IMR-90 (cell line): ENCODE measurements at regions not wholly inside any gene's neighbourhood (a gene's known extent, or its start where the extent isn't known, plus 50 kb on each side); places are given as distances from the start of the nearest gene placed in this dataset.

Experiments
- ATAC-seq: fragments of 200-7000 bp; cut with Tn5 transposase; 2 replicates; pipeline ENCODE4 v1.9.1; 2020; ENCODE audit warnings: low read depth, mild to moderate bottlenecking, moderate library complexity
- BruUV-seq: library from RNA; stranded (reverse); fragments of 400-500 nt; replicated peaks from 2 replicates; lab custom pipeline; 2021; lab: Mats Ljungman, UMichigan
- CTCF ChIA-PET: fragments of 300-600 bp; formaldehyde crosslinking; extraction: SDS; loops from one replicate; lab custom pipeline; 2021; ENCODE audit warnings: antibody characterized with exemption; lab: Yijun Ruan, JAX
- POLR2A ChIA-PET: fragments of 300-600 bp; sonication (Branson Sonifier 250); formaldehyde crosslinking; loops from one replicate; lab custom pipeline; 2022; ENCODE audit warnings: antibody characterized with exemption; ENCODE audit not compliant: unreplicated experiment; lab: Charles Lee
- DNase-seq: peaks from one replicate; pipeline ENCODE4 v3.0.0; 2013
- H2AFZ ChIP-seq: replicated peaks from 2 replicates; pipeline ENCODE3; 2013; ENCODE audit warnings: low read length, mild to moderate bottlenecking; ENCODE audit not compliant: poor library complexity
- H2AK5ac ChIP-seq: 2 replicates; pipeline ENCODE4 v1.6.1; 2013; ENCODE audit warnings: low read depth, low read length, inconsistent platforms
- H2AK9ac ChIP-seq: replicated peaks from 2 replicates; pipeline ENCODE3; 2013; ENCODE audit warnings: mild to moderate bottlenecking, low read depth, low read length, moderate library complexity; ENCODE audit not compliant: poor library complexity
- H2BK120ac ChIP-seq: 2 replicates; pipeline ENCODE4 v1.6.1; 2013; ENCODE audit warnings: low read depth, low read length, inconsistent platforms
- H2BK15ac ChIP-seq: 3 replicates; pipeline ENCODE4 v1.6.1; 2013; ENCODE audit warnings: low read depth, low read length, inconsistent platforms
- H2BK20ac ChIP-seq: 2 replicates; pipeline ENCODE4 v1.6.1; 2013; ENCODE audit warnings: low read depth, mild to moderate bottlenecking, inconsistent platforms, low read length, moderate library complexity
- H2BK5ac ChIP-seq: 2 replicates; pipeline ENCODE4 v1.6.1; 2013; ENCODE audit warnings: mild to moderate bottlenecking, low read depth, low read length, inconsistent platforms; ENCODE audit not compliant: poor library complexity, severe bottlenecking
- H3K14ac ChIP-seq: replicated peaks from 2 replicates; pipeline ENCODE4 v1.6.1; 2013; ENCODE audit warnings: low read depth, low read length, inconsistent platforms
- H3K18ac ChIP-seq: 2 replicates; pipeline ENCODE4 v1.6.1; 2013; ENCODE audit warnings: low read depth, low read length, control low read depth
- H3K23ac ChIP-seq: 2 replicates; pipeline ENCODE4 v1.6.1; 2013; ENCODE audit warnings: low read depth, low read length, inconsistent platforms
- H3K27ac ChIP-seq: 2 replicates; pipeline ENCODE4 v1.5.1; 2013; ENCODE audit warnings: mild to moderate bottlenecking, control low read depth, low read length; ENCODE audit not compliant: insufficient read depth
- H3K27me3 ChIP-seq: 2 replicates; pipeline ENCODE4 v1.6.1; 2013; ENCODE audit warnings: low read length; ENCODE audit not compliant: control insufficient read depth, insufficient read depth
- H3K36me3 ChIP-seq: 2 replicates; pipeline ENCODE4 v1.6.1; 2013; ENCODE audit warnings: low read length, mixed read lengths; ENCODE audit not compliant: control insufficient read depth, insufficient read depth
- H3K4ac ChIP-seq: 2 replicates; pipeline ENCODE4 v1.6.1; 2013; ENCODE audit warnings: low read depth, low read length, inconsistent platforms
- H3K4me1 ChIP-seq: 2 replicates; pipeline ENCODE4 v1.6.1; 2013; ENCODE audit warnings: low read length, mixed read lengths; ENCODE audit not compliant: control insufficient read depth, insufficient read depth
- H3K4me2 ChIP-seq: 2 replicates; pipeline ENCODE4 v1.6.1; 2013; ENCODE audit warnings: low read depth, mild to moderate bottlenecking, control low read depth, low read length, moderate library complexity
- H3K4me3 ChIP-seq: 2 replicates; pipeline ENCODE4 v1.5.1; 2013; ENCODE audit warnings: low read depth, mild to moderate bottlenecking, control low read depth, low read length, moderate library complexity; ENCODE audit not compliant: insufficient read depth
- H3K56ac ChIP-seq: 2 replicates; pipeline ENCODE4 v1.6.1; 2013; ENCODE audit warnings: low read length, inconsistent platforms; ENCODE audit not compliant: insufficient read depth; ENCODE audit errors: extremely low read depth
- H3K79me1 ChIP-seq, 2 experiments: 2 replicates each; pipeline ENCODE4 v1.6.1; 2013; ENCODE audit warnings: low read length in 2 of 2, inconsistent platforms in 1 of 2, low read depth in 1 of 2
- H3K9ac ChIP-seq: 2 replicates; pipeline ENCODE4 v1.6.1; 2013; ENCODE audit warnings: low read depth, low read length, control low read depth
- H3K9me1 ChIP-seq: 2 replicates; pipeline ENCODE4 v1.6.1; 2013; ENCODE audit warnings: low read length, inconsistent platforms; ENCODE audit not compliant: insufficient read depth
- H3K9me3 ChIP-seq: 2 replicates; pipeline ENCODE4 v1.6.1; 2013; ENCODE audit warnings: low read length; ENCODE audit not compliant: control insufficient read depth, insufficient read depth
- H4K20me1 ChIP-seq: 2 replicates; pipeline ENCODE4 v1.6.1; 2013; ENCODE audit warnings: low read length, inconsistent platforms; ENCODE audit not compliant: insufficient read depth
- H4K5ac ChIP-seq: 2 replicates; pipeline ENCODE4 v1.6.1; 2013; ENCODE audit warnings: mild to moderate bottlenecking, low read depth, low read length, control low read depth
- H4K8ac ChIP-seq, 2 experiments: 2 replicates each; pipeline ENCODE4 v1.6.1; 2013; ENCODE audit warnings: low read depth in 2 of 2, low read length in 2 of 2, control low read depth in 1 of 2, inconsistent platforms in 1 of 2
- H4K91ac ChIP-seq: 2 replicates; pipeline ENCODE4 v1.6.1; 2013; ENCODE audit warnings: low read depth, low read length, inconsistent platforms; ENCODE audit not compliant: insufficient read depth
- BHLHE40 ChIP-seq: fragments of 150-350 bp; IDR thresholded peaks from 2 replicates; pipeline ENCODE4 v1.6.1; 2016; ENCODE audit warnings: mild to moderate bottlenecking, low read depth, low read length
- CEBPB ChIP-seq: IDR thresholded peaks from 2 replicates; pipeline ENCODE4 v1.6.1; 2012; ENCODE audit warnings: low read depth, low read length, improper control_type of control experiment
- CHD1 ChIP-seq: IDR thresholded peaks from 2 replicates; pipeline ENCODE4 v1.6.1; 2012; ENCODE audit warnings: low read depth, low read length, improper control_type of control experiment
- CTCF ChIP-seq: conservative IDR thresholded peaks from 2 replicates; pipeline ENCODE4 v1.5.1; 2012; ENCODE audit warnings: mild to moderate bottlenecking, low read depth, low read length, improper control_type of control experiment
- ELK1 ChIP-seq: fragments of 150-350 bp; IDR thresholded peaks from 2 replicates; pipeline ENCODE4 v1.6.1; 2016; ENCODE audit warnings: low read depth, mild to moderate bottlenecking, low read length, moderate library complexity, borderline replicate concordance
- FOS ChIP-seq: fragments of 150-350 bp; IDR thresholded peaks from 2 replicates; pipeline ENCODE4 v1.6.1; 2016; ENCODE audit warnings: low read depth, low read length
- MAFK ChIP-seq: IDR thresholded peaks from 2 replicates; pipeline ENCODE4 v1.6.1; 2012; ENCODE audit warnings: low read depth, low read length, improper control_type of control experiment
- MAZ ChIP-seq: IDR thresholded peaks from 2 replicates; pipeline ENCODE4 v1.6.1; 2012; ENCODE audit warnings: low read depth, mild to moderate bottlenecking, low read length, improper control_type of control experiment, moderate library complexity, borderline replicate concordance
- MXI1 ChIP-seq: IDR thresholded peaks from 2 replicates; pipeline ENCODE4 v1.6.1; 2012; ENCODE audit warnings: low read depth, mild to moderate bottlenecking, low read length, moderate library complexity, borderline replicate concordance
- NFE2L2 ChIP-seq: fragments of 150-350 bp; IDR thresholded peaks from 2 replicates; pipeline ENCODE4 v1.6.1; 2016; ENCODE audit warnings: low read depth, mild to moderate bottlenecking, low read length
- POLR2A ChIP-seq: IDR thresholded peaks from 2 replicates; pipeline ENCODE4 v1.6.1; 2012; ENCODE audit warnings: mild to moderate bottlenecking, low read depth, low read length
- RAD21 ChIP-seq: IDR thresholded peaks from 2 replicates; pipeline ENCODE4 v1.6.1; 2012; ENCODE audit warnings: low read length, improper control_type of control experiment
- RCOR1 ChIP-seq: IDR thresholded peaks from 2 replicates; pipeline ENCODE4 v1.6.1; 2012; ENCODE audit warnings: mild to moderate bottlenecking, low read length, improper control_type of control experiment; ENCODE audit not compliant: insufficient replicate concordance
- RFX5 ChIP-seq: IDR thresholded peaks from 2 replicates; pipeline ENCODE4 v1.8.0; 2012; ENCODE audit warnings: low read depth, mild to moderate bottlenecking, low read length, moderate library complexity
- SMC3 ChIP-seq: fragments of 150-350 bp; IDR thresholded peaks from 2 replicates; pipeline ENCODE4 v1.6.1; 2016; ENCODE audit warnings: low read depth, mild to moderate bottlenecking, antibody characterized with exemption, low read length, moderate library complexity
- USF2 ChIP-seq: fragments of 150-350 bp; IDR thresholded peaks from 2 replicates; pipeline ENCODE4 v1.6.1; 2017; ENCODE audit warnings: mild to moderate bottlenecking, antibody characterized with exemption, low read length, low read depth
- WGBS, 2 experiments: methylation state at CpG; one replicate each; pipeline versions ENCODE4 v1.1.5 to v1.1.7; 2013; ENCODE audit warnings: missing lambda C conversion rate in 2 of 2; ENCODE audit not compliant: insufficient read length in 1 of 2; ENCODE audit errors: extremely low coverage in 2 of 2; 5-methylcytosine and 5-hydroxymethylcytosine counted together
- dilution Hi-C: fragments of 300-500 bp; cut with HindIII; formaldehyde crosslinking; loops from one replicate; pipeline ENCODE4 v1.14.3; 2018; ENCODE audit warnings: low sequenced_read_pairs; ENCODE audit not compliant: unreplicated experiment
- in situ Hi-C: fragments of 300-500 bp; cut with MboI; formaldehyde crosslinking; loops from 3 replicates; pipeline ENCODE4 v1.14.3; 2019; ENCODE audit warnings: low sequenced_read_pairs, inconsistent platforms, mixed read lengths
- intact Hi-C: fragments of 100-400 bp; cut with micrococcal nuclease; formaldehyde crosslinking; loops from 2 replicates; pipeline ENCODE4 v1.10.0; 2022

GRCh38 chr3:143209715-143210059 lies 90.1 kb downstream of the CHST2 start:
- Histone ChIP-seq H3K27me3 (no peaks in the 10 kb centered on the region), H4K20me1 (no peaks in the 10 kb centered on the region), H3K9ac (no peak overlapping the region), H3K18ac (no peak overlapping the region), H3K36me3 (no peaks in the 10 kb centered on the region), H3K9me1 (no peaks in the 10 kb centered on the region), H4K8ac (no peak overlapping the region), H2AK9ac (no peak overlapping the region), H3K4me3 (no peak overlapping the region), H2AFZ (no peak overlapping the region), H3K4me2 (no peak overlapping the region), H3K23ac (no peak overlapping the region), H2BK5ac (no peak overlapping the region), H2BK15ac (no peak overlapping the region), H4K91ac (no peak overlapping the region), H3K79me1 (no peaks in the 10 kb centered on the region), H3K4me1 (no peaks in the 10 kb centered on the region; the same call in 1 of the 2 replicates), H3K9me3 (no peaks in the 10 kb centered on the region), H4K5ac (no peak overlapping the region), H3K27ac (no peak overlapping the region), H2BK20ac (no peak overlapping the region), H2BK120ac (no peak overlapping the region), H3K56ac (no peak overlapping the region), H3K14ac (no peak overlapping the region), H2AK5ac (no peak overlapping the region), H3K4ac (no peak overlapping the region)
- no CpG with 5 or more reads among the region's 4 CpGs for WGBS, 2 experiments
- intact Hi-C loops: no loop called here
- CTCF ChIA-PET: no interaction called here
- DNase-seq: no peak
- dilution Hi-C loops: no loop called here
- POLR2A ChIA-PET: no interaction called here
- TF ChIP-seq CEBPB: no peak
- no peak for TF ChIP-seq POLR2A
- TF ChIP-seq SMC3: no peak
- no peak for TF ChIP-seq RFX5
- TF ChIP-seq BHLHE40: no peak
- no peak for TF ChIP-seq CTCF
- no peak for TF ChIP-seq MXI1
- no peak for TF ChIP-seq RCOR1
- no peak for TF ChIP-seq FOS
- TF ChIP-seq CHD1: no peak
- no peak for TF ChIP-seq MAZ
- no peak for TF ChIP-seq USF2
- TF ChIP-seq MAFK: no peak
- no peak for TF ChIP-seq NFE2L2
- no peak for TF ChIP-seq RAD21
- TF ChIP-seq ELK1: no peak
- no peak for ATAC-seq
- BruUV-seq: no TSS peak
- in situ Hi-C loops: no loop called here
